ENCODE measurements at regions not wholly inside any gene's neighbourhood (a gene's known extent, or its start where the extent isn't known, plus 50 kb on each side); places are given as distances from the start of the nearest gene placed in this dataset.

GRCh38 chr13:54150851-54151250 is 1122.2 kb downstream of the OLFM4 start:
- Histone ChIP-seq H3K27me3 (ENCODE audit: control insufficient read depth, insufficient read depth, low read length) (no peaks in the 10 kb centered on the region), H3K27ac (ENCODE audit: low read length) (no peak overlapping the region), H3K36me3 (ENCODE audit: control insufficient read depth, insufficient read depth, low read length) (no peaks in the 10 kb centered on the region), H3K9me3 (ENCODE audit: control insufficient read depth, insufficient read depth, low read length) (no peaks in the 10 kb centered on the region), H3K4me3 (ENCODE audit: low read length) (no peak overlapping the region), H3K4me1 (ENCODE audit: control insufficient read depth, insufficient read depth, low read length) (no peaks in the 10 kb centered on the region)
- WGBS (ENCODE audit: insufficient coverage, insufficient read length), result no CpG with 5 or more reads among the region's 3 CpGs
- no peak for DNase-seq (ENCODE audit: low read depth, low spot score)

DNA sequence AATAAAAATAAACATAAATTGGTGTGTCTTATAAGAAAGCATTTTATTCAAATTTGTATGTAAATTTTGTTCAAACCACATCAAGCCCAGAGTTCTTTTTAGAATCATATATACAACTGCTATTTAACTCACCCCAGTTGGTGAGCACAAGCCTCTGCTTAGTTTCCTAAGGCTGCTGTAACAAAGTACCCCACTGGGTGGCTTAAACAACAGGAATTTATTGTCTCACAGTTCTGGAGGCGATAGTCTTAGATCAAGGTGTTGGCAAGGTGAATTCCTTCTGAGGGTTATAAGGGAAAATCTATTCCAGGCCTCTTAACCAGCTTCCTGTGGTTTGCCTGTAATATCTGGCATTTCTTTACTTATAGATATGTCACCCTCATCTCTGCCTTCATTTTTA is 1133.5 kb downstream of the OLFM4 start:
- no peaks in the 10 kb centered on the region for H3K27me3 ChIP-seq (ENCODE audit: control insufficient read depth, insufficient read depth, low read length)
- no peaks in the 10 kb centered on the region for H3K9me3 ChIP-seq (ENCODE audit: control insufficient read depth, insufficient read depth, low read length)
- no CpG with 5 or more reads among the region's 1 CpG for WGBS (ENCODE audit: insufficient coverage, insufficient read length)
- no peak for DNase-seq (ENCODE audit: low read depth, low spot score)
- no peaks in the 10 kb centered on the region for H3K36me3 ChIP-seq (ENCODE audit: control insufficient read depth, insufficient read depth, low read length)
- H3K4me1 ChIP-seq (ENCODE audit: control insufficient read depth, insufficient read depth, low read length), result no peaks in the 10 kb centered on the region
- no peak overlapping the region for H3K27ac ChIP-seq (ENCODE audit: low read length)
- no peak overlapping the region for H3K4me3 ChIP-seq (ENCODE audit: low read length)

- Histone ChIP-seq H3K27ac (ENCODE audit: low read length) (no peak overlapping the region), H3K4me3 (ENCODE audit: low read length) (no peak overlapping the region), H3K4me1 (ENCODE audit: control insufficient read depth, insufficient read depth, low read length) (no peaks in the 10 kb centered on the region; the same call in 1 of the 2 replicates), H3K27me3 (ENCODE audit: control insufficient read depth, insufficient read depth, low read length) (no peaks in the 10 kb centered on the region), H3K9me3 (ENCODE audit: control insufficient read depth, insufficient read depth, low read length) (no peaks in the 10 kb centered on the region), H3K36me3 (ENCODE audit: control insufficient read depth, insufficient read depth, low read length) (no peaks in the 10 kb centered on the region)
- DNase-seq (ENCODE audit: low read depth, low spot score), result no peak
- no CpG with 5 or more reads among the region's 7 CpGs for WGBS (ENCODE audit: insufficient coverage, insufficient read length)
Observed at GRCh38 chr13:54165581-54166215, 1137.1 kb downstream of the OLFM4 start.

GRCh38 chr13:54173996-54174395 is 1145.4 kb downstream of the OLFM4 start:
- peaks cover 2% of the 10 kb centered on the region for H3K4me1 ChIP-seq (ENCODE audit: control insufficient read depth, insufficient read depth, low read length)
- DNase-seq (ENCODE audit: low read depth, low spot score), result no peak
- no peaks in the 10 kb centered on the region; the same call in 1 of the 2 replicates for H3K36me3 ChIP-seq (ENCODE audit: control insufficient read depth, insufficient read depth, low read length)

DNA sequence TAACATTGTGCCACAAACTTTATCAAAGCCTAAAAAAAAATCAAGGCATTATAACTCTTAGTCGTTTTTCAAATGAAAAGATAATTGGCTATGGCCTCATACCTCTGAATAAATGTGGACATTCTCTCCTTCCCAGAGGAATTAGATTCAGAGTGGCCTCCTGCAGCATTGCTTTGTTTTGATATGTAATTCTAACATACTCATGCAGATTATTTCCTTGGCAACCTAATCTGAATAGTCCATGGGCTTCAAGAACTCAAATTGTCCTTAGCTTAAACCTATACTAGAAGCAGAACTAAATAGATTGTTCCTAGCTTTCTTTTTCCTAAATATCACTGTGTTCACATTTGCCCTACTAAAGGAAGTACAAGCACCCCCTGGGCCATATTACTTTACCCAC is 1146.9 kb downstream of the OLFM4 start:
- DNase-seq (ENCODE audit: low read depth, low spot score), result no peak
- no peaks in the 10 kb centered on the region; the same call in 1 of the 2 replicates for H3K36me3 ChIP-seq (ENCODE audit: control insufficient read depth, insufficient read depth, low read length)
- H3K4me1 ChIP-seq (ENCODE audit: control insufficient read depth, insufficient read depth, low read length), result peaks cover 2% of the 10 kb centered on the region
- no CpG with 5 or more reads among the region's 1 CpG for WGBS (ENCODE audit: insufficient coverage, insufficient read length)
- H3K27me3 ChIP-seq (ENCODE audit: control insufficient read depth, insufficient read depth, low read length), result no peaks in the 10 kb centered on the region
- H3K27ac ChIP-seq (ENCODE audit: low read length), result no peak overlapping the region
- H3K4me3 ChIP-seq (ENCODE audit: low read length), result no peak overlapping the region
- no peaks in the 10 kb centered on the region for H3K9me3 ChIP-seq (ENCODE audit: control insufficient read depth, insufficient read depth, low read length)

More at GRCh38 chr13:54173996-54174395, 1145.4 kb downstream of the OLFM4 start:
- H3K4me3 ChIP-seq (ENCODE audit: low read length), result no peak overlapping the region
- H3K27ac ChIP-seq (ENCODE audit: low read length), result no peak overlapping the region
- no peaks in the 10 kb centered on the region for H3K27me3 ChIP-seq (ENCODE audit: control insufficient read depth, insufficient read depth, low read length)
- no peaks in the 10 kb centered on the region for H3K9me3 ChIP-seq (ENCODE audit: control insufficient read depth, insufficient read depth, low read length)

- Histone ChIP-seq H3K4me1 (ENCODE audit: control insufficient read depth, insufficient read depth, low read length) (peaks cover 2% of the 10 kb centered on the region; the same call in 1 of the 2 replicates), H3K36me3 (ENCODE audit: control insufficient read depth, insufficient read depth, low read length) (no peaks in the 10 kb centered on the region), H3K27ac (ENCODE audit: low read length) (no peak overlapping the region), H3K27me3 (ENCODE audit: control insufficient read depth, insufficient read depth, low read length) (no peaks in the 10 kb centered on the region), H3K4me3 (ENCODE audit: low read length) (no peak overlapping the region), H3K9me3 (ENCODE audit: control insufficient read depth, insufficient read depth, low read length) (no peaks in the 10 kb centered on the region)
- no peak for DNase-seq (ENCODE audit: low read depth, low spot score)
- WGBS (ENCODE audit: insufficient coverage, insufficient read length), result no CpG with 5 or more reads among the region's 3 CpGs
Observed at GRCh38 chr13:54177466-54177865, 1148.9 kb downstream of the OLFM4 start.

DNA sequence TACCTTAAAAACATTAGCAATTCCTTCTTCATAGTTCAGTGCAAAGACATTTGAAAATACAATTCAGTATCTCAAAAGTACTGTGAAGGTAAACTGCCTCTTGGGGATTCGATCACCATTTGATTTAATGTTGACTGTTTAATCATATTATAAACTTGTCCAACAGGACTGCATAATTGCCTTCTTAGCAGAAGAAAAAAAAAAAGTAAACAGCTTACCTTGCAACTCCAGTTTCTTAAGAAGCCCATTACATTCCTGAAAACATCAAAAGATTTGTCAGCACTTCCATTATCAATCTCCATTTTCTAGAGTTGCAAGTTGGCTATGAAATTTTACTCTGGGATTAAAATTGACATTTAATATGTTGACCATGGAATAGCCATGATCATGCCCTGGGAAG is 1154.6 kb downstream of the OLFM4 start:
- Histone ChIP-seq H3K36me3 (ENCODE audit: control insufficient read depth, insufficient read depth, low read length) (no peaks in the 10 kb centered on the region), H3K4me1 (ENCODE audit: control insufficient read depth, insufficient read depth, low read length) (peaks cover 3% of the 10 kb centered on the region; the same call in 1 of the 2 replicates), H3K27me3 (ENCODE audit: control insufficient read depth, insufficient read depth, low read length) (no peaks in the 10 kb centered on the region), H3K9me3 (ENCODE audit: control insufficient read depth, insufficient read depth, low read length) (no peaks in the 10 kb centered on the region), H3K27ac (ENCODE audit: low read length) (no peak overlapping the region), H3K4me3 (ENCODE audit: low read length) (no peak overlapping the region)
- DNase-seq (ENCODE audit: low read depth, low spot score), result no peak
- WGBS (ENCODE audit: insufficient coverage, insufficient read length), result no CpG with 5 or more reads among the region's 1 CpG

GRCh38 chr13:54183728-54184127 is 1155.1 kb downstream of the OLFM4 start:
- Histone ChIP-seq H3K4me3 (ENCODE audit: low read length) (no peak overlapping the region), H3K36me3 (ENCODE audit: control insufficient read depth, insufficient read depth, low read length) (no peaks in the 10 kb centered on the region), H3K27me3 (ENCODE audit: control insufficient read depth, insufficient read depth, low read length) (no peaks in the 10 kb centered on the region), H3K27ac (ENCODE audit: low read length) (no peak overlapping the region), H3K9me3 (ENCODE audit: control insufficient read depth, insufficient read depth, low read length) (no peaks in the 10 kb centered on the region), H3K4me1 (ENCODE audit: control insufficient read depth, insufficient read depth, low read length) (peaks cover 3% of the 10 kb centered on the region; the same call in 1 of the 2 replicates)
- DNase-seq (ENCODE audit: low read depth, low spot score), result no peak
- WGBS (ENCODE audit: insufficient coverage, insufficient read length), result no CpG with 5 or more reads among the region's 6 CpGs

DNA sequence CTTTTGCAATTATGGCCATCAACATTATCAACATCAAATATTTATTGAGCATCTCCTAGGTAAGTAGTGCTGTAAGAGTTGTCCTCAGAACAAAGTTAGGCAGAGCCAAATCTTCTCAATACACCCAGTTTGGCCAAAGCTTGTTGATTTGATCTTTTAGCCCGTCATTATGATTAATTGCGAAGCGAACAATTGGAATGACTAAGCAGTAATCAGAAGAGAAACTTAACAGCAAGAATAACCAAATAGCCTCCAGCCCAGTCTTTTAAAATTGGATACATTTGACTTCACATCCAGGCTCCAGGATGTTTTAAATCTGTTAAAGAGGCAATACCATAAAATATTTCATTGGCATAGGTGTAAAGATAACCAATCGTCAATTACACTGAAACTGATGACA is 1156.0 kb downstream of the OLFM4 start:
- Histone ChIP-seq H3K4me3 (ENCODE audit: low read length) (no peak overlapping the region), H3K36me3 (ENCODE audit: control insufficient read depth, insufficient read depth, low read length) (no peaks in the 10 kb centered on the region), H3K27me3 (ENCODE audit: control insufficient read depth, insufficient read depth, low read length) (no peaks in the 10 kb centered on the region), H3K27ac (ENCODE audit: low read length) (no peak overlapping the region), H3K4me1 (ENCODE audit: control insufficient read depth, insufficient read depth, low read length) (peaks cover 3% of the 10 kb centered on the region; the same call in 1 of the 2 replicates), H3K9me3 (ENCODE audit: control insufficient read depth, insufficient read depth, low read length) (no peaks in the 10 kb centered on the region)
- no CpG with 5 or more reads among the region's 4 CpGs for WGBS (ENCODE audit: insufficient coverage, insufficient read length)
- DNase-seq (ENCODE audit: low read depth, low spot score), result no peak

GRCh38 chr13:54185101-54185500 is 1156.5 kb downstream of the OLFM4 start:
- DNase-seq (ENCODE audit: low read depth, low spot score), result no peak
- Histone ChIP-seq H3K9me3 (ENCODE audit: control insufficient read depth, insufficient read depth, low read length) (no peaks in the 10 kb centered on the region), H3K4me1 (ENCODE audit: control insufficient read depth, insufficient read depth, low read length) (peaks cover 3% of the 10 kb centered on the region; the same call in 1 of the 2 replicates), H3K27ac (ENCODE audit: low read length) (no peak overlapping the region), H3K27me3 (ENCODE audit: control insufficient read depth, insufficient read depth, low read length) (no peaks in the 10 kb centered on the region), H3K36me3 (ENCODE audit: control insufficient read depth, insufficient read depth, low read length) (no peaks in the 10 kb centered on the region), H3K4me3 (ENCODE audit: low read length) (no peak overlapping the region)
- WGBS (ENCODE audit: insufficient coverage, insufficient read length), result no CpG with 5 or more reads among the region's 2 CpGs

DNA sequence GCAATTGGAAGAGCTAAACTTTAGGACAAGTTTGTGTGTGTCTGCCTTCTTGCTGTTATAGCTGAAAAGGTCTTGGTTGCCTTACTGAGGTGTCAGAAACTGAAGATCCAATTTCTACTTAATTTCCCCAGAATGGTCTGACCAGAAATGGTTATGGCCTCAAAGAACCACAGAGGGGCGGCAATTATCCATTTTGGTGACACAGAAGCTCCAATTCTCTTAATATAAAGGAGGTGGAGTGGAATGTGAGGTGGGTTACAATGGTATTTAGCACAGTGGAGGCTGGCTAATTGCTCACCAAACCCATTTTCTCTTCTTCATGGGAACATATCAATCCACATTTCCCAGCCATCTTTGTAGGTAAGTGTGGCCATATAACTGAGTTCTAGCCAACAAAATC is 1157.2 kb downstream of the OLFM4 start:
- H3K36me3 ChIP-seq (ENCODE audit: control insufficient read depth, insufficient read depth, low read length), result no peaks in the 10 kb centered on the region
- peak; percentile 64 for DNase-seq (ENCODE audit: low read depth, low spot score)

More for the DNA sequence above, 1157.2 kb downstream of the OLFM4 start:
- no CpG with 5 or more reads among the region's 1 CpG for WGBS (ENCODE audit: insufficient coverage, insufficient read length)
- Histone ChIP-seq H3K4me1 (ENCODE audit: control insufficient read depth, insufficient read depth, low read length) (peaks cover 3% of the 10 kb centered on the region; the same call in 1 of the 2 replicates), H3K27me3 (ENCODE audit: control insufficient read depth, insufficient read depth, low read length) (no peaks in the 10 kb centered on the region), H3K9me3 (ENCODE audit: control insufficient read depth, insufficient read depth, low read length) (no peaks in the 10 kb centered on the region), H3K27ac (ENCODE audit: low read length) (no peak overlapping the region), H3K4me3 (ENCODE audit: low read length) (no peak overlapping the region)
